ENCODE measurements at regions not wholly inside any gene's neighbourhood (a gene's known extent, or its start where the extent isn't known, plus 50 kb on each side); places are given as distances from the start of the nearest gene placed in this dataset.

- no peak for DNase-seq (ENCODE audit: extremely low read depth in 1 of 2, low read depth in 1 of 2)
These were observed 562.3 kb downstream of the PDCD6IP start for GRCh38 chr3:34360713-34361112.

- no peak for DNase-seq (ENCODE audit: extremely low read depth in 1 of 2, low read depth in 1 of 2)
These were observed 563.5 kb downstream of the PDCD6IP start for GRCh38 chr3:34361921-34362320.

- no peak for DNase-seq (ENCODE audit: extremely low read depth in 1 of 2, low read depth in 1 of 2)
These were observed 564.5 kb downstream of the PDCD6IP start for GRCh38 chr3:34362910-34363309.

- DNase-seq (ENCODE audit: extremely low read depth in 1 of 2, low read depth in 1 of 2), result no peak
These were observed 565.5 kb downstream of the PDCD6IP start for GRCh38 chr3:34363881-34364280.

- no peak for DNase-seq (ENCODE audit: extremely low read depth in 1 of 2, low read depth in 1 of 2)
These were observed 565.9 kb downstream of the PDCD6IP start for GRCh38 chr3:34364335-34364734.

- DNase-seq (ENCODE audit: extremely low read depth in 1 of 2, low read depth in 1 of 2), result no peak
These were observed 566.8 kb downstream of the PDCD6IP start for GRCh38 chr3:34365231-34365630.

GRCh38 chr3:34365771-34366170 is 567.3 kb downstream of the PDCD6IP start:
- DNase-seq (ENCODE audit: extremely low read depth in 1 of 2, low read depth in 1 of 2), result no peak

GRCh38 chr3:34367521-34367920 is 569.1 kb downstream of the PDCD6IP start:
- no peak for DNase-seq (ENCODE audit: extremely low read depth in 1 of 2, low read depth in 1 of 2)

- DNase-seq (ENCODE audit: extremely low read depth in 1 of 2, low read depth in 1 of 2), result no peak
These were observed 576.1 kb downstream of the PDCD6IP start for GRCh38 chr3:34374521-34374920.

GRCh38 chr3:34376691-34377090 is 578.3 kb downstream of the PDCD6IP start:
- DNase-seq (ENCODE audit: extremely low read depth in 1 of 2, low read depth in 1 of 2), result no peak

- DNase-seq (ENCODE audit: extremely low read depth in 1 of 2, low read depth in 1 of 2), result no peak
These were observed 579.5 kb downstream of the PDCD6IP start for GRCh38 chr3:34377961-34378360.

- no peak for DNase-seq (ENCODE audit: extremely low read depth in 1 of 2, low read depth in 1 of 2)
These were observed 582.8 kb downstream of the PDCD6IP start for GRCh38 chr3:34381243-34381642.

- DNase-seq (ENCODE audit: extremely low read depth in 1 of 2, low read depth in 1 of 2), result no peak
These were observed 584.4 kb downstream of the PDCD6IP start for GRCh38 chr3:34382859-34383258.

- no peak for DNase-seq (ENCODE audit: extremely low read depth in 1 of 2, low read depth in 1 of 2)
These were observed 587.9 kb downstream of the PDCD6IP start for GRCh38 chr3:34386309-34386708.

- DNase-seq (ENCODE audit: extremely low read depth in 1 of 2, low read depth in 1 of 2), result no peak
These were observed 589.6 kb downstream of the PDCD6IP start for GRCh38 chr3:34387826-34388564.

GRCh38 chr3:34388830-34389229 is 590.4 kb downstream of the PDCD6IP start:
- DNase-seq (ENCODE audit: extremely low read depth in 1 of 2, low read depth in 1 of 2), result no peak

- DNase-seq (ENCODE audit: extremely low read depth in 1 of 2, low read depth in 1 of 2), result no peak
These were observed 596.7 kb downstream of the PDCD6IP start for GRCh38 chr3:34394978-34395748.

GRCh38 chr3:34396288-34396687 is 597.9 kb downstream of the PDCD6IP start:
- DNase-seq (ENCODE audit: extremely low read depth in 1 of 2, low read depth in 1 of 2), result no peak

GRCh38 chr3:34396956-34397355 is 598.5 kb downstream of the PDCD6IP start:
- no peak for DNase-seq (ENCODE audit: extremely low read depth in 1 of 2, low read depth in 1 of 2)

- DNase-seq (ENCODE audit: extremely low read depth in 1 of 2, low read depth in 1 of 2), result no peak
These were observed 601.0 kb downstream of the PDCD6IP start for GRCh38 chr3:34399401-34399800.

GRCh38 chr3:34405159-34405558 is 606.7 kb downstream of the PDCD6IP start:
- DNase-seq (ENCODE audit: extremely low read depth in 1 of 2, low read depth in 1 of 2), result no peak

- no peak for DNase-seq (ENCODE audit: extremely low read depth in 1 of 2, low read depth in 1 of 2)
These were observed 608.9 kb downstream of the PDCD6IP start for GRCh38 chr3:34407281-34407680.
